H1 (cell line): ENCODE measurements at regions not wholly inside any gene's neighbourhood (a gene's known extent, or its start where the extent isn't known, plus 50 kb on each side); places are given as distances from the start of the nearest gene placed in this dataset.

Source experiments
- CTCF ChIA-PET: fragments of 300-600 bp; sonication (Branson Sonifier 250); formaldehyde crosslinking; loops from one replicate; lab custom pipeline; 2021; ENCODE audit not compliant: partially characterized antibody; lab: Charles Lee
- POLR2A ChIA-PET: fragments of 300-600 bp; sonication (Branson Sonifier 250); formaldehyde crosslinking; loops from one replicate; lab custom pipeline; 2021; ENCODE audit warnings: inconsistent platforms; ENCODE audit not compliant: partially characterized antibody; lab: Charles Lee
- DNase-seq, 2 experiments: peaks; one replicate each; pipeline versions ENCODE4 v3.0.0 to v3.0.0-alpha.2; 2010 to 2022; ENCODE audit warnings: low spot score in 2 of 2, low read depth in 1 of 2, mixed read lengths in 1 of 2
- FAIRE-seq: peaks from 2 replicates; lab custom pipeline; 2011; peaks lifted over from hg19 to GRCh38; lab: Jason Lieb, UNC
- H2AFZ ChIP-seq: 2 replicates; pipeline ENCODE4 v1.8.1; 2012; ENCODE audit warnings: low read length, inconsistent platforms
- H2AK5ac ChIP-seq: 2 replicates; pipeline ENCODE4 v1.6.1; 2013; ENCODE audit warnings: low read depth, low read length
- H2BK120ac ChIP-seq: replicated peaks from 2 replicates; pipeline ENCODE3; 2013; ENCODE audit warnings: low read depth, low read length, inconsistent platforms
- H2BK12ac ChIP-seq: 2 replicates; pipeline ENCODE4 v1.6.1; 2013; ENCODE audit warnings: low read depth, low read length
- H2BK15ac ChIP-seq: 2 replicates; pipeline ENCODE4 v1.6.1; 2013; ENCODE audit warnings: low read length
- H2BK20ac ChIP-seq: 2 replicates; pipeline ENCODE4 v1.6.1; 2013; ENCODE audit warnings: low read length
- H2BK5ac ChIP-seq: 2 replicates; pipeline ENCODE4 v1.6.1; 2013; ENCODE audit warnings: low read depth, low read length
- H3K14ac ChIP-seq: 2 replicates; pipeline ENCODE4 v1.6.1; 2013; ENCODE audit warnings: inconsistent platforms; ENCODE audit not compliant: insufficient read length
- H3K18ac ChIP-seq: 2 replicates; pipeline ENCODE4 v1.6.1; 2013; ENCODE audit warnings: low read length; ENCODE audit errors: extremely low read depth
- H3K23ac ChIP-seq: 2 replicates; pipeline ENCODE4 v1.6.1; 2013; ENCODE audit warnings: inconsistent platforms; ENCODE audit not compliant: insufficient read length
- H3K23me2 ChIP-seq: 2 replicates; pipeline ENCODE4 v1.6.1; 2013; ENCODE audit warnings: low read depth, low read length
- H3K27ac ChIP-seq: 2 replicates; pipeline ENCODE4 v1.6.1; 2011; ENCODE audit warnings: low read depth, low read length, inconsistent platforms
- H3K27me3 ChIP-seq, 4 experiments: replicated peaks in 1 of 4; 1 replicate in 1 of 4; 2 replicates in 3 of 4; pipeline versions ENCODE4 v1.6.1 to v1.8.1; 2011 to 2013; ENCODE audit warnings: low read length in 3 of 4, mild to moderate bottlenecking in 3 of 4, inconsistent platforms in 2 of 4, mixed read lengths in 2 of 4, moderate library complexity in 1 of 4; ENCODE audit not compliant: control insufficient read depth in 3 of 4, insufficient read depth in 3 of 4; ENCODE audit errors: extremely low read depth in 1 of 4
- H3K36me3 ChIP-seq, 4 experiments: 2 replicates each; pipeline versions ENCODE4 v1.6.1 to v1.8.1; 2011 to 2013; ENCODE audit warnings: mild to moderate bottlenecking in 4 of 4, low read length in 3 of 4, moderate library complexity in 2 of 4, control low read depth in 1 of 4, inconsistent platforms in 1 of 4; ENCODE audit not compliant: insufficient read depth in 4 of 4, control insufficient read depth in 2 of 4
- H3K4ac ChIP-seq: replicated peaks from 2 replicates; pipeline ENCODE3; 2013; ENCODE audit warnings: low read length, low read depth, mixed read lengths, inconsistent platforms; ENCODE audit not compliant: insufficient read length
- H3K4me1 ChIP-seq, 4 experiments: replicated peaks in 1 of 4; 1 replicate in 1 of 4; 2 replicates in 3 of 4; pipeline versions ENCODE4 v1.6.1 to v1.8.1; 2011 to 2013; ENCODE audit warnings: low read length in 3 of 4, inconsistent platforms in 2 of 4, mixed read lengths in 1 of 4; ENCODE audit not compliant: insufficient read depth in 4 of 4, control insufficient read depth in 3 of 4
- H3K4me2 ChIP-seq, 2 experiments: 2 replicates each; pipeline versions ENCODE4 v1.6.1 to v1.8.1; 2011 to 2013; ENCODE audit warnings: low read depth in 2 of 2, low read length in 2 of 2, control low read depth in 1 of 2, inconsistent platforms in 1 of 2, mild to moderate bottlenecking in 1 of 2; ENCODE audit not compliant: insufficient read depth in 1 of 2
- H3K4me3 ChIP-seq, 4 experiments: fragments of 200-600, 300-600 bp in 1 of 4; sonication (generic), shearing (Covaris generic), sonication (Bioruptor Twin) in 1 of 4; 2 replicates each; pipeline versions ENCODE4 v1.5.1 to v1.8.1; 2011 to 2016; ENCODE audit warnings: low read length in 4 of 4, low read depth in 3 of 4, control low read depth in 2 of 4, inconsistent platforms in 2 of 4, mild to moderate bottlenecking in 2 of 4, mixed read lengths in 1 of 4, moderate library complexity in 1 of 4; ENCODE audit not compliant: insufficient read depth in 2 of 4; ENCODE audit errors: extremely low read depth in 1 of 4
- H3K56ac ChIP-seq: replicated peaks from 2 replicates; pipeline ENCODE3; 2013; ENCODE audit warnings: low read depth, mild to moderate bottlenecking, mixed read lengths, low read length, inconsistent platforms; ENCODE audit not compliant: insufficient read length
- H3K79me1 ChIP-seq: 2 replicates; pipeline ENCODE4 v1.6.1; 2013; ENCODE audit warnings: low read depth, low read length, control low read depth
- H3K79me2 ChIP-seq, 2 experiments: 2 replicates each; pipeline versions ENCODE4 v1.6.1 to v1.8.1; 2012 to 2013; ENCODE audit warnings: low read length in 2 of 2, mild to moderate bottlenecking in 2 of 2, inconsistent platforms in 1 of 2; ENCODE audit not compliant: insufficient read depth in 2 of 2, control insufficient read depth in 1 of 2
- H3K9ac ChIP-seq, 4 experiments: replicated peaks in 1 of 4; 1 replicate in 1 of 4; 2 replicates in 3 of 4; pipeline versions ENCODE4 v1.6.1 to v1.8.1; 2011 to 2013; ENCODE audit warnings: low read depth in 3 of 4, low read length in 3 of 4, control low read depth in 2 of 4, mild to moderate bottlenecking in 2 of 4, moderate library complexity in 2 of 4, inconsistent platforms in 1 of 4; ENCODE audit errors: extremely low read depth in 1 of 4
- H3K9me3 ChIP-seq, 2 experiments: 2 replicates each; pipeline versions ENCODE4 v1.6.1 to v1.8.1; 2012 to 2013; ENCODE audit warnings: mild to moderate bottlenecking in 2 of 2, moderate library complexity in 2 of 2, control low read depth in 1 of 2, inconsistent platforms in 1 of 2, low read depth in 1 of 2, low read length in 1 of 2, mixed read lengths in 1 of 2; ENCODE audit not compliant: insufficient read depth in 2 of 2
- H4K20me1 ChIP-seq, 2 experiments: replicated peaks in 1 of 2; 2 replicates each; pipeline versions ENCODE3 to v1.8.1; 2011 to 2013; ENCODE audit warnings: inconsistent platforms in 2 of 2, low read length in 2 of 2, mild to moderate bottlenecking in 1 of 2; ENCODE audit not compliant: insufficient read depth in 2 of 2, control insufficient read depth in 1 of 2
- H4K5ac ChIP-seq: 2 replicates; pipeline ENCODE4 v1.6.1; 2013; ENCODE audit warnings: low read length, low read depth, mixed read lengths, inconsistent platforms; ENCODE audit not compliant: insufficient read length
- H4K8ac ChIP-seq: 2 replicates; pipeline ENCODE4 v1.8.0; 2013; ENCODE audit warnings: mild to moderate bottlenecking, moderate library complexity, low read length, inconsistent platforms; ENCODE audit not compliant: insufficient read depth; ENCODE audit errors: extremely low read depth
- H4K91ac ChIP-seq: replicated peaks from 2 replicates; pipeline ENCODE3; 2013; ENCODE audit warnings: low read length, mixed read lengths, inconsistent platforms; ENCODE audit not compliant: insufficient read length
- ATF2 ChIP-seq: IDR thresholded peaks from 2 replicates; pipeline ENCODE4 v1.6.1; 2012; ENCODE audit warnings: low read length, inconsistent platforms
- ATF3 ChIP-seq: IDR thresholded peaks from 2 replicates; pipeline ENCODE4 v1.6.1; 2011; ENCODE audit warnings: low read depth, mild to moderate bottlenecking, low read length; ENCODE audit not compliant: insufficient read depth
- BACH1 ChIP-seq: IDR thresholded peaks from 2 replicates; pipeline ENCODE4 v1.6.1; 2012; ENCODE audit warnings: low read length, improper control_type of control experiment
- CBX5 ChIP-seq: fragments of 300-800, 300-1000 bp; sonication (generic); IDR thresholded peaks from 2 replicates; pipeline ENCODE4 v1.7.1; 2016; ENCODE audit warnings: antibody characterized with exemption, low read length, low read depth
- CHD2 ChIP-seq: IDR thresholded peaks from 2 replicates; pipeline ENCODE4 v1.6.1; 2012; ENCODE audit warnings: low read length, improper control_type of control experiment
- EGR1 ChIP-seq: IDR thresholded peaks from 2 replicates; pipeline ENCODE4 v1.6.1; 2011; ENCODE audit warnings: low read depth, low read length, borderline replicate concordance
- GTF2F1 ChIP-seq: IDR thresholded peaks from 2 replicates; pipeline ENCODE4 v1.6.1; 2012; ENCODE audit warnings: low read depth, low read length, improper control_type of control experiment, borderline replicate concordance
- KDM5A ChIP-seq: fragments of 200-600 bp; IDR thresholded peaks from 2 replicates; pipeline ENCODE4 v1.7.1; 2012; ENCODE audit warnings: mild to moderate bottlenecking, low read length, inconsistent platforms, mixed read lengths
- MAX ChIP-seq: IDR thresholded peaks from 2 replicates; pipeline ENCODE4 v1.6.1; 2012; ENCODE audit warnings: inconsistent platforms
- POLR2A ChIP-seq, 2 experiments: IDR thresholded peaks; 1 replicate in 1 of 2; 2 replicates in 1 of 2; pipeline ENCODE4 v1.6.1; 2011; ENCODE audit warnings: low read depth in 2 of 2, low read length in 2 of 2, mild to moderate bottlenecking in 2 of 2; ENCODE audit errors: control extremely low read depth in 1 of 2
- POLR2AphosphoS5 ChIP-seq: IDR thresholded peaks from 2 replicates; pipeline ENCODE4 v1.6.1; 2011; ENCODE audit warnings: low read depth, low read length
- RNF2 ChIP-seq: fragments of 200-900, 300-1000 bp; sonication (generic); IDR thresholded peaks from 2 replicates; pipeline ENCODE4 v1.7.1; 2016; ENCODE audit warnings: borderline replicate concordance, low read depth, mild to moderate bottlenecking, antibody characterized with exemption, low read length; ENCODE audit not compliant: poor library complexity, severe bottlenecking; ENCODE audit errors: missing control alignments
- SIX5 ChIP-seq: IDR thresholded peaks from 2 replicates; pipeline ENCODE4 v1.6.1; 2011; ENCODE audit warnings: mild to moderate bottlenecking, low read depth, low read length
- WGBS, 2 experiments: shearing (Covaris generic) in 1 of 2; methylation state at CpG; one replicate each; pipeline versions ENCODE4 v1.1.6 to v1.1.7; 2013 to 2015; ENCODE audit warnings: low lambda C conversion rate in 2 of 2, mixed read lengths in 2 of 2, inconsistent platforms in 1 of 2, low coverage in 1 of 2, missing lambda C conversion rate in 1 of 2; ENCODE audit not compliant: insufficient replicate concordance in 2 of 2, insufficient coverage in 1 of 2, insufficient read length in 1 of 2; ENCODE audit errors: extremely low coverage in 1 of 2, missing lambda C conversion rate in 1 of 2; 5-methylcytosine and 5-hydroxymethylcytosine counted together

- Histone ChIP-seq H2BK120ac (no peak overlapping the region), H3K27ac (no peak overlapping the region), H2BK5ac (no peak overlapping the region), H3K14ac (no peak overlapping the region), H3K4me3 (no peak overlapping the region), H3K23me2 (no peaks in the 10 kb centered on the region; the same call in 1 of the 2 replicates), H4K20me1 (no peaks in the 10 kb centered on the region), H3K9me3 (no peaks in the 10 kb centered on the region), H2BK12ac (no peak overlapping the region), H3K4me1 (no peaks in the 10 kb centered on the region), H3K36me3 (no peaks in the 10 kb centered on the region), H2AK5ac (no peak overlapping the region), H3K4ac (no peak overlapping the region), H4K8ac (no peak overlapping the region), H2BK15ac (no peak overlapping the region), H3K79me1 (no peaks in the 10 kb centered on the region), H3K23ac (no peak overlapping the region), H4K5ac (no peak overlapping the region), H3K4me2 (no peak overlapping the region), H3K79me2 (no peaks in the 10 kb centered on the region), H3K18ac (no peak overlapping the region), H3K56ac (no peak overlapping the region), H2BK20ac (no peak overlapping the region), H3K9ac (no peak overlapping the region), H4K91ac (no peak overlapping the region), H2AFZ (no peak overlapping the region), H3K27me3 (no peaks in the 10 kb centered on the region)
- DNase-seq (no peak), FAIRE-seq (no peak)
- 90% methylated on average over 1 of the region's 1 CpG; no CpG with 5 or more reads in 1 of the 2 experiments for WGBS, 2 experiments
- ChIA-PET CTCF (interaction anchor here (0.6 to 1.7 kb wide), 5 partner anchors 10 to 1248 kb away, joined by 3 to 4 read pairs (median 3); no protein-coding TSS in a partner anchor), POLR2A (no interaction called here)
- TF ChIP-seq CBX5, result no peak
- no peak for TF ChIP-seq GTF2F1
- no peak for TF ChIP-seq ATF2
- TF ChIP-seq POLR2A (IDR thresholded peaks at IDR 0.05; ENCODE audit: control extremely low read depth in 1 of 2, low read depth in 2 of 2, low read length in 2 of 2), result no peak
- TF ChIP-seq SIX5, result no peak
- TF ChIP-seq KDM5A, result no peak
- TF ChIP-seq POLR2AphosphoS5, result no peak
- TF ChIP-seq CHD2, result no peak
- no peak for TF ChIP-seq EGR1
- no peak for TF ChIP-seq ATF3
- no peak for TF ChIP-seq BACH1
- TF ChIP-seq RNF2, result no peak
- no peak for TF ChIP-seq MAX
These were observed 197.7 kb upstream of the SLC16A7 start for GRCh38 chr12:59398164-59398563.
